HCT116 (cell line): ENCODE measurements at regions not wholly inside any gene's neighbourhood (a gene's known extent, or its start where the extent isn't known, plus 50 kb on each side); places are given as distances from the start of the nearest gene placed in this dataset.

ENCODE experiments used
- ATAC-seq: fragments of 200-7000 bp; cut with Tn5 transposase; 2 replicates; pipeline ENCODE4 v1.9.1; 2020; ENCODE audit warnings: mild to moderate bottlenecking, moderate library complexity
- BruUV-seq: library from RNA; stranded (reverse); fragments of 400-500 nt; replicated peaks from 2 replicates; lab custom pipeline; 2021; lab: Mats Ljungman, UMichigan
- CTCF ChIA-PET: fragments of 300-600 bp; sonication (Branson Sonifier 250); formaldehyde crosslinking; loops from one replicate; lab custom pipeline; 2021; ENCODE audit warnings: antibody characterized with exemption; lab: Charles Lee
- POLR2A ChIA-PET: fragments of 300-600, 350-600 bp; sonication (Branson Sonifier 250); formaldehyde crosslinking; loops from one replicate; lab custom pipeline; 2021; ENCODE audit warnings: antibody characterized with exemption; lab: Charles Lee
- RAD21 ChIA-PET, 2 experiments: fragments of 300-600 bp; sonication (Branson Sonifier 250); formaldehyde crosslinking; loops; one replicate each; lab custom pipeline; 2023; ENCODE audit warnings: low total read pairs in 2 of 2; ENCODE audit not compliant: uncharacterized antibody in 2 of 2, unreplicated experiment in 2 of 2, low non-redundant PET in 1 of 2; lab: Charles Lee
- DNase-seq: peaks from one replicate; pipeline ENCODE4 v3.0.0-alpha.2; 2010; ENCODE audit warnings: low read depth, low spot score
- H2AFZ ChIP-seq: fragments of 200-600 bp; shearing (Covaris generic), sonication (generic); 2 replicates; pipeline ENCODE4 v1.6.1; 2017; ENCODE audit warnings: low read depth, mixed run types, mixed read lengths, antibody characterized with exemption, low read length; ENCODE audit not compliant: poor library complexity, severe bottlenecking
- H3K27ac ChIP-seq: 2 replicates; pipeline ENCODE4 v1.5.1; 2012; ENCODE audit warnings: low read depth, low read length
- H3K27me3 ChIP-seq: fragments of 200-600 bp; sonication (generic); 2 replicates; pipeline ENCODE4 v1.6.1; 2016; ENCODE audit warnings: mixed run types, low read length, mixed read lengths; ENCODE audit not compliant: insufficient read depth
- H3K36me3 ChIP-seq, 2 experiments: fragments of 200-500 bp in 1 of 2; fragments of 200-600 bp in 1 of 2; sonication (Bioruptor generic) in 1 of 2; sonication (generic) in 1 of 2; 2 replicates each; pipeline versions ENCODE4 v1.5.1 to v1.6.1; 2014 to 2016; ENCODE audit warnings: low read length in 2 of 2, inconsistent platforms in 1 of 2, mixed read lengths in 1 of 2, mixed run types in 1 of 2; ENCODE audit not compliant: insufficient read depth in 2 of 2, control insufficient read depth in 1 of 2
- H3K4me1 ChIP-seq, 2 experiments: fragments of 200-600 bp in 1 of 2; sonication (generic) in 1 of 2; 2 replicates each; pipeline versions ENCODE4 v1.5.1 to v1.6.1; 2012 to 2017; ENCODE audit warnings: low read length in 2 of 2, inconsistent platforms in 1 of 2, mild to moderate bottlenecking in 1 of 2, mixed read lengths in 1 of 2, mixed run types in 1 of 2, moderate library complexity in 1 of 2; ENCODE audit not compliant: insufficient read depth in 2 of 2, control insufficient read depth in 1 of 2
- H3K4me2 ChIP-seq: fragments of 200-600 bp; sonication (generic); 2 replicates; pipeline ENCODE4 v1.6.1; 2017; ENCODE audit warnings: mixed run types, low read length, mixed read lengths
- H3K4me3 ChIP-seq, 2 experiments: fragments of 200-600 bp in 1 of 2; sonication (generic) in 1 of 2; replicated peaks in 1 of 2; 2 replicates each; pipeline ENCODE4 v1.5.1; 2011 to 2016; ENCODE audit warnings: low read length in 2 of 2, control low read depth in 1 of 2, low read depth in 1 of 2, mild to moderate bottlenecking in 1 of 2, mixed read lengths in 1 of 2, mixed run types in 1 of 2
- H3K79me2 ChIP-seq: fragments of 200-600 bp; sonication (generic); 2 replicates; pipeline ENCODE4 v1.6.1; 2017; ENCODE audit warnings: mild to moderate bottlenecking, mixed run types, low read length, moderate library complexity, mixed read lengths; ENCODE audit not compliant: insufficient read depth
- H3K9ac ChIP-seq: fragments of 200-600 bp; sonication (generic); 2 replicates; pipeline ENCODE4 v1.6.1; 2016; ENCODE audit warnings: low read length, mixed read lengths
- H3K9me2 ChIP-seq: fragments of 200-600 bp; sonication (generic), shearing (Covaris generic); 2 replicates; pipeline ENCODE4 v1.6.1; 2017; ENCODE audit warnings: mixed run types, mild to moderate bottlenecking, moderate library complexity; ENCODE audit not compliant: insufficient read depth
- H3K9me3 ChIP-seq, 2 experiments: fragments of 200-500 bp in 1 of 2; fragments of 200-600 bp in 1 of 2; sonication (Bioruptor generic) in 1 of 2; sonication (generic) in 1 of 2; 2 replicates each; pipeline ENCODE4 v1.6.1; 2014 to 2017; ENCODE audit warnings: low read length in 2 of 2, mixed read lengths in 2 of 2, inconsistent platforms in 1 of 2, low read depth in 1 of 2, mild to moderate bottlenecking in 1 of 2, mixed run types in 1 of 2, moderate library complexity in 1 of 2; ENCODE audit not compliant: control insufficient read depth in 1 of 2, insufficient read depth in 1 of 2
- H4K20me1 ChIP-seq: fragments of 200-600 bp; sonication (generic), shearing (Covaris generic); 2 replicates; pipeline ENCODE4 v1.6.1; 2017; ENCODE audit warnings: mixed run types, mild to moderate bottlenecking, moderate library complexity; ENCODE audit not compliant: insufficient read depth
- CBX3 ChIP-seq: IDR thresholded peaks from 2 replicates; pipeline ENCODE4 v1.6.1; 2012; ENCODE audit warnings: low read depth
- CEBPB ChIP-seq: IDR thresholded peaks from 2 replicates; pipeline ENCODE4 v1.6.1; 2012; ENCODE audit warnings: low read depth
- ELF1 ChIP-seq: IDR thresholded peaks from 2 replicates; pipeline ENCODE4 v1.6.1; 2012; ENCODE audit warnings: low read depth, borderline replicate concordance
- EZH2 ChIP-seq: fragments of 200-600 bp; sonication (generic); IDR thresholded peaks from 2 replicates; pipeline ENCODE4 v1.6.1; 2017; ENCODE audit warnings: antibody characterized with exemption, mixed run types
- EZH2phosphoT487 ChIP-seq: fragments of 200-600 bp; IDR thresholded peaks from 2 replicates; pipeline ENCODE4 v1.6.1; 2018; ENCODE audit warnings: antibody characterized with exemption, borderline replicate concordance
- FOSL1 ChIP-seq: IDR thresholded peaks from 2 replicates; pipeline ENCODE4 v1.6.1; 2012; ENCODE audit warnings: low read depth
- POLR2AphosphoS5 ChIP-seq: IDR thresholded peaks from 2 replicates; pipeline ENCODE4 v1.6.1; 2011; ENCODE audit warnings: mild to moderate bottlenecking, low read depth, low read length, moderate library complexity
- RAD21 ChIP-seq: IDR thresholded peaks from 2 replicates; pipeline ENCODE4 v1.6.1; 2012; ENCODE audit warnings: low read depth, mild to moderate bottlenecking
- SP1 ChIP-seq: IDR thresholded peaks from 2 replicates; pipeline ENCODE4 v1.6.1; 2012; ENCODE audit warnings: low read depth
- TCF7L2 ChIP-seq: IDR thresholded peaks from 2 replicates; pipeline ENCODE4 v1.7.0; 2011; ENCODE audit warnings: borderline replicate concordance, inconsistent platforms; ENCODE audit not compliant: insufficient read depth, insufficient read length; ENCODE audit errors: extremely low read depth
- intact Hi-C: fragments of 100-400 bp; cut with micrococcal nuclease; formaldehyde crosslinking; loops from 2 replicates; pipeline ENCODE4 v1.10.0; 2022
- TF ChIP-seq, protein P1 (sequence below): IDR thresholded peaks from 2 replicates; pipeline ENCODE4 v1.6.1; 2011; ENCODE audit warnings: mild to moderate bottlenecking, low read length, moderate library complexity; ENCODE audit not compliant: insufficient replicate concordance; ENCODE audit errors: extremely low read depth
- TF ChIP-seq, protein P2 (sequence below), 3 experiments: fragments of 200-600 bp in 1 of 3; sonication (generic) in 1 of 3; IDR thresholded peaks in 2 of 3; conservative IDR thresholded peaks in 1 of 3; 2 replicates each; pipeline ENCODE4 v1.5.1; 2012 to 2017; ENCODE audit warnings: low read depth in 2 of 3, low read length in 2 of 3, antibody characterized with exemption in 1 of 3, borderline replicate concordance in 1 of 3, control low read depth in 1 of 3, mild to moderate bottlenecking in 1 of 3, mixed read lengths in 1 of 3, mixed run types in 1 of 3, moderate library complexity in 1 of 3; ENCODE audit not compliant: insufficient read depth in 1 of 3
- TF ChIP-seq, protein P3 (sequence below): IDR thresholded peaks from 2 replicates; pipeline ENCODE4 v1.6.1; 2012; ENCODE audit warnings: low read depth

DNA sequence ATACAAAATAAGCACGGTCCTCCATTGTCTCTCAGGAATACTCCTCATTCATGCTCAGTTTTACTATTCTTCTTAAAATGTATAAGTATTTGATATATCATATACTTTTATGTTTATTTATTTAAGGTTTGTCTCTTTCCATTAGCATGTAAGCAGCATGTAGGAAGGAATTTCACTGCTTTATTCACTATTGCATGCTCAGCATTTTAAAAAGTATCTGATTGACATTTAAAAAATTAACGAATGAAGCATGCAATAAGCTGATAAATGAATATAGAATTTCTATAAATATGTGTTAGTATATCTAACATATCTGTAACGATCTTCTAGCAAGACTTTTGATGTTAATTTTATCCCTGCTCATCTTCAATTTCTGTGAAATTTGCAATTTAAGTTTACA, 402.7 kb upstream of the BRINP3 start:
- no peak overlapping the region for H3K4me3 ChIP-seq
- ATAC-seq (no peak), DNase-seq (no peak)
- no TSS peak for BruUV-seq
- H3K27ac ChIP-seq, result no peak overlapping the region
- no peaks in the 10 kb centered on the region for H3K4me1 ChIP-seq
- no peak overlapping the region for H2AFZ ChIP-seq
- no peaks in the 10 kb centered on the region for H4K20me1 ChIP-seq
- POLR2A ChIA-PET, result no interaction called here
- no peak overlapping the region for H3K9ac ChIP-seq
- RAD21 ChIA-PET, result no interaction called here
- H3K9me2 ChIP-seq, result no peaks in the 10 kb centered on the region; the same call in 1 of the 2 replicates
- H3K36me3 ChIP-seq, result no peaks in the 10 kb centered on the region
- TF ChIP-seq EZH2phosphoT487 (no peak), CEBPB (no peak), POLR2AphosphoS5 (no peak), ELF1 (no peak), CBX3 (no peak), TCF7L2 (no peak), RAD21 (no peak), SP1 (no peak), EZH2 (no peak), FOSL1 (no peak)
- TF ChIP-seq, protein P1, sequence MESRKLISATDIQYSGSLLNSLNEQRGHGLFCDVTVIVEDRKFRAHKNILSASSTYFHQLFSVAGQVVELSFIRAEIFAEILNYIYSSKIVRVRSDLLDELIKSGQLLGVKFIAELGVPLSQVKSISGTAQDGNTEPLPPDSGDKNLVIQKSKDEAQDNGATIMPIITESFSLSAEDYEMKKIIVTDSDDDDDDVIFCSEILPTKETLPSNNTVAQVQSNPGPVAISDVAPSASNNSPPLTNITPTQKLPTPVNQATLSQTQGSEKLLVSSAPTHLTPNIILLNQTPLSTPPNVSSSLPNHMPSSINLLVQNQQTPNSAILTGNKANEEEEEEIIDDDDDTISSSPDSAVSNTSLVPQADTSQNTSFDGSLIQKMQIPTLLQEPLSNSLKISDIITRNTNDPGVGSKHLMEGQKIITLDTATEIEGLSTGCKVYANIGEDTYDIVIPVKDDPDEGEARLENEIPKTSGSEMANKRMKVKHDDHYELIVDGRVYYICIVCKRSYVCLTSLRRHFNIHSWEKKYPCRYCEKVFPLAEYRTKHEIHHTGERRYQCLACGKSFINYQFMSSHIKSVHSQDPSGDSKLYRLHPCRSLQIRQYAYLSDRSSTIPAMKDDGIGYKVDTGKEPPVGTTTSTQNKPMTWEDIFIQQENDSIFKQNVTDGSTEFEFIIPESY, result no peak
- TF ChIP-seq, protein P2, sequence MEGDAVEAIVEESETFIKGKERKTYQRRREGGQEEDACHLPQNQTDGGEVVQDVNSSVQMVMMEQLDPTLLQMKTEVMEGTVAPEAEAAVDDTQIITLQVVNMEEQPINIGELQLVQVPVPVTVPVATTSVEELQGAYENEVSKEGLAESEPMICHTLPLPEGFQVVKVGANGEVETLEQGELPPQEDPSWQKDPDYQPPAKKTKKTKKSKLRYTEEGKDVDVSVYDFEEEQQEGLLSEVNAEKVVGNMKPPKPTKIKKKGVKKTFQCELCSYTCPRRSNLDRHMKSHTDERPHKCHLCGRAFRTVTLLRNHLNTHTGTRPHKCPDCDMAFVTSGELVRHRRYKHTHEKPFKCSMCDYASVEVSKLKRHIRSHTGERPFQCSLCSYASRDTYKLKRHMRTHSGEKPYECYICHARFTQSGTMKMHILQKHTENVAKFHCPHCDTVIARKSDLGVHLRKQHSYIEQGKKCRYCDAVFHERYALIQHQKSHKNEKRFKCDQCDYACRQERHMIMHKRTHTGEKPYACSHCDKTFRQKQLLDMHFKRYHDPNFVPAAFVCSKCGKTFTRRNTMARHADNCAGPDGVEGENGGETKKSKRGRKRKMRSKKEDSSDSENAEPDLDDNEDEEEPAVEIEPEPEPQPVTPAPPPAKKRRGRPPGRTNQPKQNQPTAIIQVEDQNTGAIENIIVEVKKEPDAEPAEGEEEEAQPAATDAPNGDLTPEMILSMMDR (IDR thresholded peaks at IDR 0.05 in 2 of 3, conservative IDR thresholded peaks at IDR 0.05 in 1 of 3; ENCODE audit: borderline replicate concordance in 1 of 3, insufficient read depth in 1 of 3, low read depth in 2 of 3, low read length in 2 of 3), result no peak
- TF ChIP-seq, protein P3, sequence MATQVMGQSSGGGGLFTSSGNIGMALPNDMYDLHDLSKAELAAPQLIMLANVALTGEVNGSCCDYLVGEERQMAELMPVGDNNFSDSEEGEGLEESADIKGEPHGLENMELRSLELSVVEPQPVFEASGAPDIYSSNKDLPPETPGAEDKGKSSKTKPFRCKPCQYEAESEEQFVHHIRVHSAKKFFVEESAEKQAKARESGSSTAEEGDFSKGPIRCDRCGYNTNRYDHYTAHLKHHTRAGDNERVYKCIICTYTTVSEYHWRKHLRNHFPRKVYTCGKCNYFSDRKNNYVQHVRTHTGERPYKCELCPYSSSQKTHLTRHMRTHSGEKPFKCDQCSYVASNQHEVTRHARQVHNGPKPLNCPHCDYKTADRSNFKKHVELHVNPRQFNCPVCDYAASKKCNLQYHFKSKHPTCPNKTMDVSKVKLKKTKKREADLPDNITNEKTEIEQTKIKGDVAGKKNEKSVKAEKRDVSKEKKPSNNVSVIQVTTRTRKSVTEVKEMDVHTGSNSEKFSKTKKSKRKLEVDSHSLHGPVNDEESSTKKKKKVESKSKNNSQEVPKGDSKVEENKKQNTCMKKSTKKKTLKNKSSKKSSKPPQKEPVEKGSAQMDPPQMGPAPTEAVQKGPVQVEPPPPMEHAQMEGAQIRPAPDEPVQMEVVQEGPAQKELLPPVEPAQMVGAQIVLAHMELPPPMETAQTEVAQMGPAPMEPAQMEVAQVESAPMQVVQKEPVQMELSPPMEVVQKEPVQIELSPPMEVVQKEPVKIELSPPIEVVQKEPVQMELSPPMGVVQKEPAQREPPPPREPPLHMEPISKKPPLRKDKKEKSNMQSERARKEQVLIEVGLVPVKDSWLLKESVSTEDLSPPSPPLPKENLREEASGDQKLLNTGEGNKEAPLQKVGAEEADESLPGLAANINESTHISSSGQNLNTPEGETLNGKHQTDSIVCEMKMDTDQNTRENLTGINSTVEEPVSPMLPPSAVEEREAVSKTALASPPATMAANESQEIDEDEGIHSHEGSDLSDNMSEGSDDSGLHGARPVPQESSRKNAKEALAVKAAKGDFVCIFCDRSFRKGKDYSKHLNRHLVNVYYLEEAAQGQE, result no peak
- CTCF ChIA-PET, result no interaction called here
- H3K9me3 ChIP-seq, result no peaks in the 10 kb centered on the region
- intact Hi-C loops, result no loop called here
- H3K4me2 ChIP-seq, result no peak overlapping the region
- H3K79me2 ChIP-seq, result no peaks in the 10 kb centered on the region
- no peaks in the 10 kb centered on the region for H3K27me3 ChIP-seq
